Right renal pelvis (tissue), 4 donors: ENCODE measurements at regions not wholly inside any gene's neighbourhood (a gene's known extent, or its start where the extent isn't known, plus 50 kb on each side); places are given as distances from the start of the nearest gene placed in this dataset.
"Not testable (repeated sequence)": the region's sequence is repeated elsewhere in the genome, so short reads cannot be mapped to it uniquely, and the experiment has no call there.

ENCODE experiments used
- DNase-seq, 4 donors: peaks; one replicate each; pipeline ENCODE4 v3.0.0-alpha.2; 2013; ENCODE audit warnings: low read depth in 4 of 4, low spot score in 3 of 4, missing footprints in 1 of 4

GRCh38 chr2:175308005-175308404 is 126.5 kb upstream of the ATP5MC3 start:
- DNase-seq: no peak

GRCh38 chr2:175304541-175304940 is 123.0 kb upstream of the ATP5MC3 start:
- DNase-seq: no peak

GRCh38 chr2:175293776-175294175 is 112.3 kb upstream of the ATP5MC3 start:
- no peak for DNase-seq

- no peak for DNase-seq
Observed at GRCh38 chr2:175293195-175293594, 111.7 kb upstream of the ATP5MC3 start.

GRCh38 chr2:175282886-175283285 is 101.4 kb upstream of the ATP5MC3 start:
- DNase-seq: no peak

GRCh38 chr2:175282300-175282699 is 100.8 kb upstream of the ATP5MC3 start:
- DNase-seq: peak in 2 of 4 donors; percentile 14 to 31

GRCh38 chr2:175277772-175278171 is 96.3 kb upstream of the ATP5MC3 start:
- DNase-seq: peak in 1 of 4 donors; percentile 3

GRCh38 chr2:175275539-175275938 is 94.0 kb upstream of the ATP5MC3 start:
- DNase-seq: no peak

- no peak for DNase-seq
Observed at GRCh38 chr2:175259164-175259563, 77.7 kb upstream of the ATP5MC3 start.

- no peak for DNase-seq
Observed at GRCh38 chr2:175256806-175257585, 75.5 kb upstream of the ATP5MC3 start.

- DNase-seq: not testable (repeated sequence)
Observed at GRCh38 chr2:175256391-175256790, 74.9 kb upstream of the ATP5MC3 start.

- DNase-seq: no peak
Observed at GRCh38 chr2:175253871-175254270, 72.4 kb upstream of the ATP5MC3 start.

GRCh38 chr2:175251425-175252041 is 70.0 kb upstream of the ATP5MC3 start:
- DNase-seq: peak in 2 of 4 donors; percentile 32 to 36

- DNase-seq: no peak
Observed at GRCh38 chr2:175247159-175247558, 65.6 kb upstream of the ATP5MC3 start.

GRCh38 chr2:175244697-175245096 is 63.2 kb upstream of the ATP5MC3 start:
- no peak for DNase-seq

GRCh38 chr2:175241691-175242090 is 60.2 kb upstream of the ATP5MC3 start:
- no peak for DNase-seq

GRCh38 chr2:175240033-175240432 is 58.5 kb upstream of the ATP5MC3 start:
- not testable (repeated sequence) for DNase-seq

- no peak for DNase-seq
Observed at GRCh38 chr2:175236930-175237329, 55.4 kb upstream of the ATP5MC3 start.

GRCh38 chr2:175234650-175235049 is 53.1 kb upstream of the ATP5MC3 start:
- no peak for DNase-seq

- DNase-seq: no peak
Observed at GRCh38 chr2:175234153-175234552, 52.6 kb upstream of the ATP5MC3 start.

- no peak for DNase-seq
Observed at GRCh38 chr2:175233135-175233719, 51.7 kb upstream of the ATP5MC3 start.
